HCEC 1CT (cell line): ENCODE measurements at regions not wholly inside any gene's neighbourhood (a gene's known extent, or its start where the extent isn't known, plus 50 kb on each side); places are given as distances from the start of the nearest gene placed in this dataset.
A peak's percentile ranks its signal among the peaks of the same experiment; 100 is the strongest.
"Not testable (repeated sequence)": the region's sequence is repeated elsewhere in the genome, so short reads cannot be mapped to it uniquely, and the experiment has no call there.

Experiments
- DNase-seq: peaks from one replicate; pipeline ENCODE4 v3.0.0-alpha.2; 2017

GRCh38 chr4:38280323-38280706 is 320.1 kb downstream of the PTTG2 start:
- no peak for DNase-seq

- peak; percentile 11 for DNase-seq
Measured at GRCh38 chr4:38281371-38282071, 321.3 kb downstream of the PTTG2 start.

GRCh38 chr4:38283724-38284123 is 323.5 kb downstream of the PTTG2 start:
- no peak for DNase-seq

GRCh38 chr4:38284294-38285030 is 324.3 kb downstream of the PTTG2 start:
- DNase-seq = no peak

GRCh38 chr4:38287101-38287851 is 327.1 kb downstream of the PTTG2 start:
- no peak for DNase-seq

- no peak for DNase-seq
Measured at GRCh38 chr4:38289553-38289952, 329.4 kb downstream of the PTTG2 start.

GRCh38 chr4:38290366-38290765 is 330.2 kb downstream of the PTTG2 start:
- peak; percentile 51 for DNase-seq

GRCh38 chr4:38290914-38291313 is 330.7 kb downstream of the PTTG2 start:
- DNase-seq = no peak

GRCh38 chr4:38292529-38292928 is 332.3 kb downstream of the PTTG2 start:
- no peak for DNase-seq

GRCh38 chr4:38294238-38294637 is 334.0 kb downstream of the PTTG2 start:
- DNase-seq = no peak

GRCh38 chr4:38297061-38297460 is 336.9 kb downstream of the PTTG2 start:
- no peak for DNase-seq

GRCh38 chr4:38298868-38299713 is 338.9 kb downstream of the PTTG2 start:
- no peak for DNase-seq

- no peak for DNase-seq
Measured at GRCh38 chr4:38302910-38303309, 342.7 kb downstream of the PTTG2 start.

GRCh38 chr4:38304460-38304859 is 344.3 kb downstream of the PTTG2 start:
- not testable (repeated sequence) for DNase-seq

GRCh38 chr4:38306482-38307071 is 346.4 kb downstream of the PTTG2 start:
- no peak for DNase-seq

GRCh38 chr4:38308728-38309311 is 348.6 kb downstream of the PTTG2 start:
- peak; percentile 60 for DNase-seq

GRCh38 chr4:38309471-38309870 is 349.3 kb downstream of the PTTG2 start:
- DNase-seq = no peak

GRCh38 chr4:38310446-38311043 is 350.3 kb downstream of the PTTG2 start:
- no peak for DNase-seq

- DNase-seq = no peak
Measured at GRCh38 chr4:38311495-38312126, 351.4 kb downstream of the PTTG2 start.

GRCh38 chr4:38313175-38313574 is 350.8 kb upstream of the KLF3 start:
- no peak for DNase-seq

GRCh38 chr4:38313999-38314561 is 349.9 kb upstream of the KLF3 start:
- DNase-seq = peak; percentile 51
